ENCODE measurements at regions not wholly inside any gene's neighbourhood (a gene's known extent, or its start where the extent isn't known, plus 50 kb on each side); places are given as distances from the start of the nearest gene placed in this dataset.
"Not testable (repeated sequence)": the region's sequence is repeated elsewhere in the genome, so short reads cannot be mapped to it uniquely, and the experiment has no call there.

DNA sequence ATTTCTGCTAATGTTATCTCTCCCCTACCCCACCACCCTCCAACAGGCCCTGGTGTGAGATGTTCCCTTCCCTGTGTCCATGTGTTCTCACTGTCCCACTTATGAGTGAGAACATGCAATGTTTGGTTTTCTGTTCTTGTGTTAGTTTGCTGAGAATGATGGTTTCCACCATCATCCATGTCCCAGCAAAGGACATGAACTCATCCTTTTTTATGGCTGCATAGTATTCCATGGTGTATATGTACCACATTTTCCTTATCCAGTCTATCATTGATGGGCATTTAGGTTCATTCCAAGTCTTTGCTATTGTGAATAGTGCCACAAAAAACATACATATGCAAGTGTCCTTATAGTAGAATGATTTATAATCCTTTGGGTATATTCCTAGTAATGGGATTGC, 104.5 kb downstream of the ZNF33B start:
- H3K27me3 Mint-ChIP-seq (ENCODE audit: insufficient read depth); intact Hi-C loops (cut with micrococcal nuclease); DNase-seq (ENCODE audit: low spot score); H3K4me3 Mint-ChIP-seq; H3K27ac Mint-ChIP-seq; H3K4me1 Mint-ChIP-seq (ENCODE audit: low read depth): not testable (repeated sequence)
- Mint-ChIP-seq H3K36me3 (ENCODE audit: low read depth) (peaks cover 12% of the 10 kb centered on the region), H3K9me3 (peaks cover 75% of the 10 kb centered on the region)

DNA sequence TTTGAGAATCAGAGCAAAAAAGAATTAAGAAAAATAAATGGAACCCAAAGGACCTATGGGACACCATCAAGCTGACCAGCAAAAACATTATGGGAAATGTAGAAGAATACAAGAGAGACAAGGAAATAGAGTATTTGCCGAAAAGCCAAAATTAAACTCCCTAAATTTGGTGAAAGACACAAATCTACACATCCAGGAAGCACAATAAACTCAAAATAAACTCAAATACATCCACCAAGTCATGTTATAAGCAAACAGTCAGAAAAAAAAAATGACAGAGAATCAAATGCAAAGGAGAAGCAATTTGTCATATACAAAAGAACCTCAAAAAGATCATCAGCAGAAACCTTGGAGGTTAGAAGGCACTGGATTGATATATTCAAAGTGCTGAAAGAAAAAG, 105.4 kb downstream of the ZNF33B start:
- DNase-seq (ENCODE audit: low spot score) = no peak
- no peak overlapping the region for H3K4me3 Mint-ChIP-seq
- intact Hi-C loops (cut with micrococcal nuclease) = no loop called here
- H3K9me3 Mint-ChIP-seq = peaks cover 66% of the 10 kb centered on the region
- H3K4me1 Mint-ChIP-seq (ENCODE audit: low read depth) = no peaks in the 10 kb centered on the region
- H3K27ac Mint-ChIP-seq = no peak overlapping the region
- H3K36me3 Mint-ChIP-seq (ENCODE audit: low read depth) = peaks cover 4% of the 10 kb centered on the region
- no peaks in the 10 kb centered on the region for H3K27me3 Mint-ChIP-seq (ENCODE audit: insufficient read depth)

DNA sequence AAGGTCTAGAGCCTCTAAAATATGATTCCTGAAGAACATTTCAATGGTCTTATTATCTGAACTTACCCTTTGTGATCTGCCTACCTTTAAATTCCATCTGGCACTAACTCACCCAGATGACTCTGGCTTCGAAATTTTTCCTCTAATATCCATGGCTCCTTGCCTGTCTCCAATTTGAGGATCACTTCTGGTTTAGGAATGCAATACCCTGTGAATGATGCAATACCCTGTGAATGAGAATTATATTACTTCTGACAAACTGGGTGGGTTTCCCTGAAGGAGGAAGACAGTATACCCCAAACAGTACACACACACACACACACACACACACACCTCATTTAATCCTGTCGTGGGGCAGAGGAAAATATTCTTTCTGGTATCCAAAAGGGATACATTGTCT, 115.3 kb downstream of the ZNF33B start:
- peaks cover 67% of the 10 kb centered on the region for H3K9me3 Mint-ChIP-seq
- no peaks in the 10 kb centered on the region for H3K27me3 Mint-ChIP-seq (ENCODE audit: insufficient read depth)
- no peaks in the 10 kb centered on the region for H3K4me1 Mint-ChIP-seq (ENCODE audit: low read depth)
- intact Hi-C loops (cut with micrococcal nuclease) = no loop called here
- peaks cover 56% of the 10 kb centered on the region for H3K36me3 Mint-ChIP-seq (ENCODE audit: low read depth)
- DNase-seq (ENCODE audit: low spot score) = no peak
- H3K27ac Mint-ChIP-seq = no peak overlapping the region
- no peak overlapping the region for H3K4me3 Mint-ChIP-seq

DNA sequence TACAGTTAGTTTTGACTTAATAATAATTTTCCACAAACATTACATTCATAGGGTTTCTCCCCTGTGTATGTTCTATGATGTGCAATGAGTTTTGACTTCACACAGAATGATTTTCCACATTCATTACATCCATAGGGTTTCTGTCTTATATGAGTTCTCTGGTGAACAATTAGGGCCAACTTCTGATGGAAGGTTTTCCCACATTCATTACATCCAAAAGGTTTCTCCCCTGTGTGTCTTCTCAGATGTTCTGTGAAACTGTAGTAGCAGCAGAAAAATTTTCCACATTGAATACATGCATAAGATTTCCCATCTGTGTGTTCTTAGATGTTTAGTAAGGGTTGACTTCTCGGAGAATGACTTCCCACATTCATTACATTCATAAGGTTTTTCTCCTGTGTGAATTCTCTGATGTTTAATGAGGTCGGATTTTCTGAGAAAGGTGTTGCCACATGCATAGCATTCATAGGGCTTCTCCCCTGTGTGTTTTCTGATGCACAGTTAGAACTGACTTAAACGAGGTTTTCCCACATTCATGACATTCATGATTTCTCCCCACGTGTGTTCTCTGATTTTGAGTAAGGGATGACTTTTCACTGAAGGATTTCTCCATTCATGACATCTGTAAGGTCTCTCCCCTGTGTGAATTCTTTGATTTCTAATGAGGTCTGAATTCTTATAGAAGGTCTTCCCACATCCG, 118.5 kb downstream of the ZNF33B start:
- intact Hi-C loops (cut with micrococcal nuclease) = no loop called here
- Mint-ChIP-seq H3K9me3 (peaks cover 81% of the 10 kb centered on the region), H3K4me3 (no peak overlapping the region), H3K36me3 (ENCODE audit: low read depth) (peaks cover 52% of the 10 kb centered on the region), H3K27me3 (ENCODE audit: insufficient read depth) (no peaks in the 10 kb centered on the region), H3K27ac (no peak overlapping the region), H3K4me1 (ENCODE audit: low read depth) (no peaks in the 10 kb centered on the region)
- DNase-seq (ENCODE audit: low spot score) = no peak

DNA sequence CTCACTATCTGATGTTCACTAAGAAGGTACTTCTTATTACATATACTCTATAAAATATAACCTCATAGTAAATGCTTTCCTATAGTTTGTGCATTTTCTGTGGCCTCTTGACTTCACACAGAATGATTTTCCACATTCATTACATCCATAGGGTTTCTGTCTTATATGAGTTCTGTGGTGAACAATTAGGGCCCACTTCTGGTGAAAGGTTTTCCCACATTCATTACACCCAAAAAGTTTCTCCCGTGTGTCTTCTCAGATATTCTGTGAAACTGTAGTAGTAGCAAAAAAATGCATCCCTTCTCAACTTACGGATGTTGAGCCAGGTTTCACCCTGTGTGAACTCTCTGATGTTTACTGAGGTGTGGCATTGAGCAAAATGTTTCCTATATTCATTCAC, 119.3 kb downstream of the ZNF33B start:
- Mint-ChIP-seq H3K27ac (no peak overlapping the region), H3K9me3 (peaks cover 81% of the 10 kb centered on the region), H3K4me3 (no peak overlapping the region), H3K36me3 (ENCODE audit: low read depth) (peaks cover 45% of the 10 kb centered on the region), H3K4me1 (ENCODE audit: low read depth) (no peaks in the 10 kb centered on the region), H3K27me3 (ENCODE audit: insufficient read depth) (no peaks in the 10 kb centered on the region)
- DNase-seq (ENCODE audit: low spot score) = no peak
- intact Hi-C loops (cut with micrococcal nuclease) = no loop called here

DNA sequence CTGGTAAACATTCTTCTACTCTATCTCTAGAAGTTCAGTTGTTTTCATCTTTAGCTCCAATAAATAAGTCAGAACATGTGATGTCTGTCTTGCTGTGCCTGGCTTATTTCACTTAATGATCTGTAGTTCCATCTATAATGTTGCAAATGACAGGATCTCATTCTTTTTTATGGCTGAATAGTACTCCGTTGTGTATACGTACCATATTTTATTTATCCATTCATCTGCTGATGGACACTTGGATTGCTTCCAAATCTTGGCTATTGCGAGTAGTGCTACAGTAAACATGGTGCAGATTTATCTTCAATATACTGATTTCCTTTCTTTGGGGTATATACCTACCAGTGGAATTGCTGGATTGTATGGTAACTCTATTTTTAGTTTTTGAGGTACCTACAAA, 124.4 kb downstream of the ZNF33B start:
- DNase-seq (ENCODE audit: low spot score) = no peak
- Mint-ChIP-seq H3K27ac (no peak overlapping the region), H3K9me3 (peaks cover 66% of the 10 kb centered on the region), H3K27me3 (ENCODE audit: insufficient read depth) (no peaks in the 10 kb centered on the region), H3K4me3 (no peak overlapping the region), H3K4me1 (ENCODE audit: low read depth) (no peaks in the 10 kb centered on the region), H3K36me3 (ENCODE audit: low read depth) (peaks cover 4% of the 10 kb centered on the region)
- intact Hi-C loops (cut with micrococcal nuclease) = no loop called here

DNA sequence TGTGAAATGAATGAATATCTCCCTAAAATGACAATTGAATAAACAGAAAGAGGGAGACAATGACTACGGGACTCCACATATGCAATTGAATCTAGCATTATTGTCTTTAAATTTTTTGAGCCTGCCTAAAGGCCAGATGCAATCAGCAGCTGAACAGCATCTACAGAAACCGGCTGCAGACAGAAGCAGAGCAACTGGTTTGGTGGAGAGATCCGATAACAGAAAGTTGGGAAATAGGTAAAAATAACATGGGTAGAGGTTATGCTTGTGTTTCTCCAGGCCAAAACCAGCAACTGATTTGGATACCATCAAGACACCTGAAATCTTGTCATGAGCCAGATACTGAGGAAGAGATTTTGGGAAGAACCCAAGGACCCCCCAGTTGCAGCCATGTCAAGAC, 146.6 kb downstream of the ZNF33B start:
- no peak overlapping the region for H3K27ac Mint-ChIP-seq
- no peaks in the 10 kb centered on the region for H3K27me3 Mint-ChIP-seq (ENCODE audit: insufficient read depth)
- no peak overlapping the region for H3K4me3 Mint-ChIP-seq
- DNase-seq (ENCODE audit: low spot score) = no peak
- no peaks in the 10 kb centered on the region for H3K36me3 Mint-ChIP-seq (ENCODE audit: low read depth)
- no peaks in the 10 kb centered on the region for H3K4me1 Mint-ChIP-seq (ENCODE audit: low read depth)
- H3K9me3 Mint-ChIP-seq = peaks cover 40% of the 10 kb centered on the region
- intact Hi-C loops (cut with micrococcal nuclease) = no loop called here

DNA sequence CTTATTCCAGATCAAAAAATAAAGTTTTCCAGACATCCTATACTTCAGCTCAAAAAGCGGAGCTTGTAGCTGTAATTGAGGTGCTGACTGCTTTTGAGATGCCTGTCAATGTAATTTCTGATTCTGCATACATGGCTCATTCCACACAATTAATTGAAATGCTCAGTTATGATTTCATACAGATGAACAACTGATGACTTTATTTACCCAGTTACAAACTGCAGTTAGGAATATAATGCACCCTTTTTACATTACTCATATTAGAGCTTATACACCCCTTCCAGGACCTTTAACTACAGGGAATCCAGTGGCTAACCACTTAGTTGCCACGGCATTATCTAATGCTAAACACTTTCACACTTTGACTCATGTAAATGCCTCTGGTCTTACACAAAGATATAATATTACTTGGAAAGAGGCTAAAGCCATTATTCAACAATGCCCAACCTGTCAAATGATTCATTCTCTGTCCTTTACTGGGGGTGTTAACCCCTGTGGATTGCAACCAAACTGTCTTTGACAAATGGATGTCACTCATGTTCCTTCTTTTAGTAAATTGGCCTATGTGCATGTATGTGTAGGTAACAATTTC, 147.3 kb downstream of the ZNF33B start:
- intact Hi-C loops (cut with micrococcal nuclease) = no loop called here
- Mint-ChIP-seq H3K9me3 (peaks cover 43% of the 10 kb centered on the region), H3K27me3 (ENCODE audit: insufficient read depth) (no peaks in the 10 kb centered on the region), H3K27ac (no peak overlapping the region), H3K4me1 (ENCODE audit: low read depth) (no peaks in the 10 kb centered on the region), H3K4me3 (no peak overlapping the region), H3K36me3 (ENCODE audit: low read depth) (no peaks in the 10 kb centered on the region)
- DNase-seq (ENCODE audit: low spot score) = no peak

DNA sequence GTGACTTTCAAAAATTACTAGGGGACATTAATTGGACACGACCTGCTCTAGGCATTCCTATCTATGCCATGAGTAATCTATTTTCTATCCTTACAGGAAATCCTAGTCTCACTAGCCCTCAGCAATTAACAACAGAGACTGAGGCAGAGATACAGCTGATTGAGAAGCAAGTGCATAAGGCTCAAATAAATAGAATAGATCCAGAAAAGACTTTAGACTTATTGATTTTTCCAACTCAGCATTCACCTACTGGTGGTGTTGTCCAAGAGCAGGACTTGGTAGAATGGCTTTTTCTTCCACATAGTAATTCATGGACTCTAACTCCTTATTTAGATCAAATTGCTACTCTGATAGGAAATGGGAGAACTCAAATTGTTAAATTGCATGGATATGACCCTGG, 148.0 kb downstream of the ZNF33B start:
- H3K36me3 Mint-ChIP-seq (ENCODE audit: low read depth) = no peaks in the 10 kb centered on the region
- H3K4me1 Mint-ChIP-seq (ENCODE audit: low read depth) = no peaks in the 10 kb centered on the region
- H3K4me3 Mint-ChIP-seq = no peak overlapping the region
- peaks cover 41% of the 10 kb centered on the region for H3K9me3 Mint-ChIP-seq
- DNase-seq (ENCODE audit: low spot score) = no peak
- H3K27me3 Mint-ChIP-seq (ENCODE audit: insufficient read depth) = no peaks in the 10 kb centered on the region
- H3K27ac Mint-ChIP-seq = no peak overlapping the region
- intact Hi-C loops (cut with micrococcal nuclease) = no loop called here

DNA sequence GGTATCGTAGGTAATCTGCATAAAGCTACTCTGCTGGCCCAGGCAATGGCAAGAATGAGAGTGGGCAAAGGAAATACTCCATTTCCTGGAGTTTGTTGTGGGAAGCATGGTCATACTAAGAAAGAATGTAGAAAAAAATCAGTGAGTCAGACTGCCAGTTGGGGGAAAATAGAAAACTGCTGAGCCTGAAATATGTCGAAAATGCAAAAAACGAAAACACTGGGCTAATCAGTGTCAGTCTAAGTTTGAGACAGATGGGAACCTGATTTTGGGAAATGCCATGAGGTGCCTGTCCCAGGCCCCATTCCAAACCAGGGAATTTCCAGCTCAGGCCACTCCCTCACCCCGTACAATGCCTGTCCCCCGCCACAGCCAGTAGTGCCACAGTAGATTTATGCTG, 150.0 kb downstream of the ZNF33B start:
- Mint-ChIP-seq H3K27ac (no peak overlapping the region), H3K4me3 (no peak overlapping the region), H3K36me3 (ENCODE audit: low read depth) (no peaks in the 10 kb centered on the region), H3K9me3 (peaks cover 37% of the 10 kb centered on the region), H3K27me3 (ENCODE audit: insufficient read depth) (no peaks in the 10 kb centered on the region), H3K4me1 (ENCODE audit: low read depth) (no peaks in the 10 kb centered on the region)
- no peak for DNase-seq (ENCODE audit: low spot score)
- intact Hi-C loops (cut with micrococcal nuclease) = no loop called here

DNA sequence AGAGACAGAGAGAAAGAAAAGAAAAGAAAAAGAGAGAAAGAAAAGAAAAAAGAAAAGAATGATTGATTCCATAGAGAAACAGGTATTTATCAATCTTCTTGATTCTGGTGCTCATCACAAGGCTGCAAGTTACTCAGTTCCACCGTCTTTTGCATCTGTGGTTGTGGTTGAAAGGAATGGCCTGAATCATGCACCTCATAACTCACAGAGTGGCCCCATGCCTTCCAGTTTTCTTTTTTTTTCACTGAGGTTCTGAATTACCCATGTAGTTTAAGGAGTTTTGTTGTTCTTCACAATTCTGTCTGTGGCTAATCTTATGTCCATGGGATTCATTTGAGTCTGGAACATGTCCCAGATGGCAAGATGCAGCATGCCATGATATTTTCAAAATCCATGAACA, 156.0 kb downstream of the ZNF33B start:
- DNase-seq (ENCODE audit: low spot score) = no peak
- Mint-ChIP-seq H3K27me3 (ENCODE audit: insufficient read depth) (no peaks in the 10 kb centered on the region), H3K9me3 (peaks cover 19% of the 10 kb centered on the region), H3K4me3 (no peak overlapping the region), H3K27ac (no peak overlapping the region), H3K4me1 (ENCODE audit: low read depth) (no peaks in the 10 kb centered on the region), H3K36me3 (ENCODE audit: low read depth) (no peaks in the 10 kb centered on the region)
- intact Hi-C loops (cut with micrococcal nuclease) = no loop called here

DNA sequence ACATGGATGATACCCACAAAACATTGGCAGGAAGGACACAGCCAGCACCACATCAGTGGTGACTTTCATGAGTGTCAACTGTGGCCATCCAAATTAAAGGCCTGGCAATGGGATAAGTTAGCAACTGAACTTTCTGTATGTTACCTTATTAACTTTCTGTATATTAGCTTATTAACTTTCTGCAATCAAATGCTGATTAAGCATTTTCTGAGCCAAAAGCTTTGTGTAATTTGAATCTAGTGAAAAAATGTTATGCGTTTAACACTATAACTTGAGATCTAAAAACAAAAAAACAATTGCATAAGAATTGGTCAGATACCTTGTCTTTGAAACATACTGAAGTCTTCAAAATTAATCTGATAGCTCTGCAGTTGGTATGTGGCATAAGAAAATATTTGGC, 159.3 kb downstream of the ZNF33B start:
- DNase-seq (ENCODE audit: low spot score) = no peak
- H3K36me3 Mint-ChIP-seq (ENCODE audit: low read depth) = no peaks in the 10 kb centered on the region
- no peak overlapping the region for H3K27ac Mint-ChIP-seq
- no peaks in the 10 kb centered on the region for H3K4me1 Mint-ChIP-seq (ENCODE audit: low read depth)
- intact Hi-C loops (cut with micrococcal nuclease) = no loop called here
- peaks cover 11% of the 10 kb centered on the region for H3K9me3 Mint-ChIP-seq
- peaks cover 1% of the 10 kb centered on the region for H3K27me3 Mint-ChIP-seq (ENCODE audit: insufficient read depth)
- no peak overlapping the region for H3K4me3 Mint-ChIP-seq

DNA sequence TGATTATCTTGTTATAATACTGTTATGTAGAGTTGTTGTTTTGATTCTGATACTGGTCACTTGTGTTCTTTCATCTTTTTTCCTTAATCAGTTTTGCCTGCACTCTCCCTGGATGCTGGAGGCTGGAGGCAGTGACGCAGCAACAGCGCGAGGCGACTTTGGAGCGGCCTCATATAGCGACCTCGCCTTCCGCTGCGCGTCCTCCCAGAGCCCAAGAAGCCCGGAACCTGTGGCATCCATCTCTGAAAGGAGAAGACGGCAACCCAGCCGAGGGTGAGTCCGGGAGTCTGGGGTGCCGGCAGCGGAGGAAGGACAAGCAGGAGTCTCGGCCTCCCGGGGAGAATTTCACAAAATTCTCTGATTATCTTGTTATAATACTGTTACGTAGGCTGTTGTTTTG, 161.2 kb downstream of the ZNF33B start:
- Mint-ChIP-seq H3K9me3 (peaks cover 7% of the 10 kb centered on the region), H3K27me3 (ENCODE audit: insufficient read depth) (peaks cover 1% of the 10 kb centered on the region), H3K4me3 (no peak overlapping the region), H3K27ac (no peak overlapping the region), H3K36me3 (ENCODE audit: low read depth) (no peaks in the 10 kb centered on the region), H3K4me1 (ENCODE audit: low read depth) (no peaks in the 10 kb centered on the region)
- DNase-seq (ENCODE audit: low spot score) = no peak
- intact Hi-C loops (cut with micrococcal nuclease) = no loop called here

DNA sequence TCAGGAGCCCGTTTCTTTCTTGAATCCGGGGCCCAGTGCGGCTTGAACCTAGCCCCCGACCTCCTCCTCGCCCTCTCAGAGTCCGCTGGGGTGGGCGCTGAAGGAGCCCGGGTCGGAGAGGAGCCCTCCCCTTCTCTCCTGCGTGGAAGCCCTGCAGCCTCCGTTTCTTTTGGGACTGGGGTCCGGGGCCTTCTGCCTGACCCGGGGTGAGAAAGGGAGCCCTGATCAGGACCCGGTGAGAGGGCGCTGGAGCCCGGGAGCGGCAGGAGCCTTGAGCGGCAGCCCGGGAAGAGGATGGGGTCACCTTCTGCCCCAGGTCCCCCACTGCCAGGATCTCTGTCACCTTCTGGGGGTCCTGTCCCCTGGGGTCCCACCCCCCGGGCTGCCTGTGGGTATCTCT, 162.3 kb downstream of the ZNF33B start:
- H3K36me3 Mint-ChIP-seq (ENCODE audit: low read depth) = no peaks in the 10 kb centered on the region
- no peak overlapping the region for H3K4me3 Mint-ChIP-seq
- DNase-seq (ENCODE audit: low spot score) = no peak
- H3K27ac Mint-ChIP-seq = no peak overlapping the region
- no peaks in the 10 kb centered on the region for H3K4me1 Mint-ChIP-seq (ENCODE audit: low read depth)
- H3K9me3 Mint-ChIP-seq = peaks cover 7% of the 10 kb centered on the region
- peaks cover 1% of the 10 kb centered on the region for H3K27me3 Mint-ChIP-seq (ENCODE audit: insufficient read depth)
- intact Hi-C loops (cut with micrococcal nuclease) = no loop called here

Data from activated T-helper 1 cell treated with anti-CD3 and anti-CD28 coated beads, Interleukin-12 subunit alpha, Interleukin-12 subunit beta, Interleukin-2, Interleukin-4 antibody, amounts not matched to agents 30 ng/mL and 10 ng/mL and 1 ng/mL, durations not matched to agents 14 hours and 24 hours and 36 hours (primary cell).